HG03025 (cell line): ENCODE measurements at regions not wholly inside any gene's neighbourhood (a gene's known extent, or its start where the extent isn't known, plus 50 kb on each side); places are given as distances from the start of the nearest gene placed in this dataset.
"Not testable (repeated sequence)": the region's sequence is repeated elsewhere in the genome, so short reads cannot be mapped to it uniquely, and the experiment has no call there.

Source experiments
- ATAC-seq: cut with Tn5 transposase; IDR thresholded peaks from one replicate; pipeline ENCODE4 v1.9.1; 2021; ENCODE audit warnings: mild to moderate bottlenecking, moderate library complexity; ENCODE audit not compliant: unreplicated experiment, low FRiP score

GRCh38 chr3:95511828-95512227 lies 1302.6 kb upstream of the EPHA6 start:
- ATAC-seq: no peak

GRCh38 chr3:95514260-95514659 lies 1300.1 kb upstream of the EPHA6 start:
- no peak for ATAC-seq

- ATAC-seq: no peak
Observed at GRCh38 chr3:95521396-95521795, 1293.0 kb upstream of the EPHA6 start.

GRCh38 chr3:95522449-95522848 lies 1291.9 kb upstream of the EPHA6 start:
- no peak for ATAC-seq

GRCh38 chr3:95539950-95540483 lies 1274.4 kb upstream of the EPHA6 start:
- no peak for ATAC-seq

GRCh38 chr3:95565502-95565901 lies 1248.9 kb upstream of the EPHA6 start:
- no peak for ATAC-seq

GRCh38 chr3:95567346-95567745 lies 1247.0 kb upstream of the EPHA6 start:
- ATAC-seq: no peak

GRCh38 chr3:95586754-95587153 lies 1227.6 kb upstream of the EPHA6 start:
- no peak for ATAC-seq

- ATAC-seq: not testable (repeated sequence)
Observed at GRCh38 chr3:95587641-95588040, 1226.8 kb upstream of the EPHA6 start.

GRCh38 chr3:95588473-95588872 lies 1225.9 kb upstream of the EPHA6 start:
- ATAC-seq: no peak

GRCh38 chr3:95595416-95596075 lies 1218.8 kb upstream of the EPHA6 start:
- ATAC-seq: no peak

GRCh38 chr3:95607926-95608325 lies 1206.5 kb upstream of the EPHA6 start:
- no peak for ATAC-seq

GRCh38 chr3:95609411-95609810 lies 1205.0 kb upstream of the EPHA6 start:
- no peak for ATAC-seq

- no peak for ATAC-seq
Observed at GRCh38 chr3:95612611-95613010, 1201.8 kb upstream of the EPHA6 start.

- no peak for ATAC-seq
Observed at GRCh38 chr3:95613993-95614392, 1200.4 kb upstream of the EPHA6 start.

- no peak for ATAC-seq
Observed at GRCh38 chr3:95615592-95616310, 1198.6 kb upstream of the EPHA6 start.

- no peak for ATAC-seq
Observed at GRCh38 chr3:95626107-95626506, 1188.3 kb upstream of the EPHA6 start.

GRCh38 chr3:95627293-95627692 lies 1187.1 kb upstream of the EPHA6 start:
- no peak for ATAC-seq

GRCh38 chr3:95627697-95628096 lies 1186.7 kb upstream of the EPHA6 start:
- ATAC-seq: no peak

- ATAC-seq: no peak
Observed at GRCh38 chr3:95629802-95630201, 1184.6 kb upstream of the EPHA6 start.

- no peak for ATAC-seq
Observed at GRCh38 chr3:95645291-95645690, 1169.1 kb upstream of the EPHA6 start.
